HFFc6 (cell line): ENCODE measurements at regions not wholly inside any gene's neighbourhood (a gene's known extent, or its start where the extent isn't known, plus 50 kb on each side); places are given as distances from the start of the nearest gene placed in this dataset.

ENCODE experiments used
- DNase-seq: peaks from one replicate; pipeline ENCODE4 v3.0.0-alpha.2; 2018
- H3K27ac Mint-ChIP-seq: 2 replicates; pipeline ENCODE4 v1.8.0; 2020; ENCODE audit warnings: mild to moderate bottlenecking, mixed read lengths
- H3K27me3 Mint-ChIP-seq: 2 replicates; pipeline ENCODE4 v1.8.0; 2021; ENCODE audit warnings: mild to moderate bottlenecking, moderate library complexity, mixed read lengths; ENCODE audit not compliant: insufficient read depth
- H3K36me3 Mint-ChIP-seq: 2 replicates; pipeline ENCODE4 v1.8.0; 2021; ENCODE audit warnings: low read depth, mixed read lengths
- H3K4me1 Mint-ChIP-seq: 2 replicates; pipeline ENCODE4 v1.8.0; 2020; ENCODE audit warnings: low read depth, mixed read lengths
- H3K4me3 Mint-ChIP-seq: 2 replicates; pipeline ENCODE4 v1.8.0; 2020; ENCODE audit warnings: mild to moderate bottlenecking, moderate library complexity, mixed read lengths
- H3K9me3 Mint-ChIP-seq: 2 replicates; pipeline ENCODE4 v1.8.0; 2020; ENCODE audit warnings: mild to moderate bottlenecking, mixed read lengths
- TF ChIP-seq, protein P1 (sequence below): fragments of 200-600 bp; sonication (generic); IDR thresholded peaks from 2 replicates; pipeline ENCODE4 v1.5.0; 2021; ENCODE audit warnings: antibody characterized with exemption, mild to moderate bottlenecking

DNA sequence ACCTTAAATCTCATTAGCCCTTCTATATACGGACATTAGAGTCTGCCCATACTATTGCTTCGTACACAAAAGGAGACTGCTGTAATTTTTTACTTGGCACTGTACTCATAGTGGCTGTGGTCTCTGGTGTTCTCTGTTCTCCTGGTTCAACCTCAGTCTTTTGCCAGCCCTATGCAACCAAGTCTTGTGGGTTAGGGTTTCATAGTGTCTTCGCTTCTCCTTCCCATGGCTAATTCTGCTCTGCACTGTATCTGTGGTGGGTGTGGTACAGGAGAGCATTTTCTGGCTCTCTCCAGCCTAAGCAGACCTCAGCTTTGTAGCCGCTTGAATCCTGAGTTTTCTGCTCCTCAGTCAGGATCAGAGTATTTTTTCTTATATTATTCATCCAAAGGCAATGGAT lies 981.2 kb downstream of the SQOR start:
- Mint-ChIP-seq H3K4me3 (no peak overlapping the region), H3K27ac (no peak overlapping the region), H3K36me3 (no peaks in the 10 kb centered on the region), H3K9me3 (peaks cover 38% of the 10 kb centered on the region), H3K27me3 (no peaks in the 10 kb centered on the region), H3K4me1 (no peaks in the 10 kb centered on the region)
- TF ChIP-seq, protein P1, sequence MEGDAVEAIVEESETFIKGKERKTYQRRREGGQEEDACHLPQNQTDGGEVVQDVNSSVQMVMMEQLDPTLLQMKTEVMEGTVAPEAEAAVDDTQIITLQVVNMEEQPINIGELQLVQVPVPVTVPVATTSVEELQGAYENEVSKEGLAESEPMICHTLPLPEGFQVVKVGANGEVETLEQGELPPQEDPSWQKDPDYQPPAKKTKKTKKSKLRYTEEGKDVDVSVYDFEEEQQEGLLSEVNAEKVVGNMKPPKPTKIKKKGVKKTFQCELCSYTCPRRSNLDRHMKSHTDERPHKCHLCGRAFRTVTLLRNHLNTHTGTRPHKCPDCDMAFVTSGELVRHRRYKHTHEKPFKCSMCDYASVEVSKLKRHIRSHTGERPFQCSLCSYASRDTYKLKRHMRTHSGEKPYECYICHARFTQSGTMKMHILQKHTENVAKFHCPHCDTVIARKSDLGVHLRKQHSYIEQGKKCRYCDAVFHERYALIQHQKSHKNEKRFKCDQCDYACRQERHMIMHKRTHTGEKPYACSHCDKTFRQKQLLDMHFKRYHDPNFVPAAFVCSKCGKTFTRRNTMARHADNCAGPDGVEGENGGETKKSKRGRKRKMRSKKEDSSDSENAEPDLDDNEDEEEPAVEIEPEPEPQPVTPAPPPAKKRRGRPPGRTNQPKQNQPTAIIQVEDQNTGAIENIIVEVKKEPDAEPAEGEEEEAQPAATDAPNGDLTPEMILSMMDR, result no peak
- DNase-seq, result no peak

- Mint-ChIP-seq H3K36me3 (no peaks in the 10 kb centered on the region), H3K4me1 (no peaks in the 10 kb centered on the region), H3K4me3 (no peak overlapping the region), H3K27ac (no peak overlapping the region), H3K9me3 (peaks cover 48% of the 10 kb centered on the region), H3K27me3 (no peaks in the 10 kb centered on the region)
- TF ChIP-seq, protein P1, result no peak
- no peak for DNase-seq
These were observed 982.7 kb downstream of the SQOR start for GRCh38 chr15:46617507-46617906.

DNA sequence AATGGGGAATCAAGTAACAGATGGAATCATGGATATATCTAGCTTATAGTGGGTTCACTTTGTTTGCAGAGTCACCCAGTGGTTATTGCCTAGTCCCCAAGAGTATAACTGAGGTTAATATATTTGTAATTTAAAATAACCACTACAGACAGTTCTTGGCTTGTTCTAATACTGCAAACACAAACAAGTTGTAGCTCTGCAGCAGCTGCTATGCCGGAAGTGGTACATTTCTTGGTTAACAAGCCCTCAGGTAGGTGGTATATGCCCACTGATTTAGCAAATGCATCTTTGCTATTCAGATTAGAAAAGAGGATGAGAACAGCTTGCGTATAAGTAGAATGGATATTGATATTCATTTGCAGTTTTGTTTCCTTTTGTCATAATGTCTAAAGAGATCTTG lies 984.2 kb downstream of the SQOR start:
- peaks cover 48% of the 10 kb centered on the region for H3K9me3 Mint-ChIP-seq
- no peaks in the 10 kb centered on the region for H3K4me1 Mint-ChIP-seq
- no peaks in the 10 kb centered on the region for H3K36me3 Mint-ChIP-seq
- DNase-seq, result no peak
- H3K27me3 Mint-ChIP-seq, result no peaks in the 10 kb centered on the region
- no peak overlapping the region for H3K4me3 Mint-ChIP-seq
- no peak overlapping the region for H3K27ac Mint-ChIP-seq
- TF ChIP-seq, protein P1, result no peak

DNA sequence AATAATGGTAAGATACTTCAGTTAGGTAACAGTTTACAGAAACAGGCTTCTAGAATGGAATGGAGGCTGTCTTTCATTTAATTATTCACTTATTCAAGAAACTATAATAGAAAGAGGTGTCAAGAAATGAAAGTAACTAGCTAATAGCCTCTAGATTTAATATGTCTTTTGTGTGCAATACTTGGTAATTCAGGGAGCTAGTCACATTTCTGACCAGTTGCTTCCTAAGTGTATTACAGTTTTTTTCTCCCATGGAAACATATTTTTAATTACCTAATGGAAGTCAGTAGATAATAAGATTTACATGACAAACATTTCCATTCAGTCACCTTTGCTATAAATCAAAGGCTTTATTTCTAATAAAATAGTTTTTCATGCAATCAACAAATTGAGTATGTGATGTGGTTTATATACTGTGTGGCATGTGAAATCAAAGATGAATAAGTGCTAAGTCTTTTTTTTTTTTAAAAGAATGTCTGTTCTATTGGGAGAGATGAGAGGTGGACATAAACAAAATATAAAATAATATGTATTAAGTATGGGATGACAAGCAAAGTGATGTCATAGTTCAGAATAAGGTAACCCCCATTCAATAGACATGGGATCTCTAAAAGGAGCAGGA lies 985.7 kb downstream of the SQOR start:
- no peak overlapping the region for H3K27ac Mint-ChIP-seq
- H3K4me1 Mint-ChIP-seq, result no peaks in the 10 kb centered on the region
- H3K9me3 Mint-ChIP-seq, result peaks cover 45% of the 10 kb centered on the region
- DNase-seq, result no peak
- H3K4me3 Mint-ChIP-seq, result no peak overlapping the region
- TF ChIP-seq, protein P1, result no peak
- H3K27me3 Mint-ChIP-seq, result no peaks in the 10 kb centered on the region
- H3K36me3 Mint-ChIP-seq, result no peaks in the 10 kb centered on the region

GRCh38 chr15:46622851-46623250 lies 988.0 kb downstream of the SQOR start:
- Mint-ChIP-seq H3K27ac (no peak overlapping the region), H3K9me3 (peaks cover 52% of the 10 kb centered on the region), H3K27me3 (no peaks in the 10 kb centered on the region), H3K4me1 (no peaks in the 10 kb centered on the region), H3K4me3 (no peak overlapping the region), H3K36me3 (no peaks in the 10 kb centered on the region)
- TF ChIP-seq, protein P1, result no peak
- no peak for DNase-seq

GRCh38 chr15:46636206-46636605 lies 1001.4 kb downstream of the SQOR start:
- H3K9me3 Mint-ChIP-seq, result peaks cover 43% of the 10 kb centered on the region
- H3K4me1 Mint-ChIP-seq, result no peaks in the 10 kb centered on the region
- H3K4me3 Mint-ChIP-seq, result no peak overlapping the region
- DNase-seq, result no peak
- peaks cover 4% of the 10 kb centered on the region; the same call in 1 of the 2 replicates for H3K36me3 Mint-ChIP-seq
- H3K27me3 Mint-ChIP-seq, result no peaks in the 10 kb centered on the region
- TF ChIP-seq, protein P1, result no peak
- H3K27ac Mint-ChIP-seq, result no peak overlapping the region
